ENCODE measurements at regions not wholly inside any gene's neighbourhood (a gene's known extent, or its start where the extent isn't known, plus 50 kb on each side); places are given as distances from the start of the nearest gene placed in this dataset.
A peak's percentile ranks its signal among the peaks of the same experiment; 100 is the strongest.
"Not testable (repeated sequence)": the region's sequence is repeated elsewhere in the genome, so short reads cannot be mapped to it uniquely, and the experiment has no call there.

- no peak for DNase-seq
These were observed 60.6 kb upstream of the EMB start for GRCh38 chr5:50501491-50502228.

DNA sequence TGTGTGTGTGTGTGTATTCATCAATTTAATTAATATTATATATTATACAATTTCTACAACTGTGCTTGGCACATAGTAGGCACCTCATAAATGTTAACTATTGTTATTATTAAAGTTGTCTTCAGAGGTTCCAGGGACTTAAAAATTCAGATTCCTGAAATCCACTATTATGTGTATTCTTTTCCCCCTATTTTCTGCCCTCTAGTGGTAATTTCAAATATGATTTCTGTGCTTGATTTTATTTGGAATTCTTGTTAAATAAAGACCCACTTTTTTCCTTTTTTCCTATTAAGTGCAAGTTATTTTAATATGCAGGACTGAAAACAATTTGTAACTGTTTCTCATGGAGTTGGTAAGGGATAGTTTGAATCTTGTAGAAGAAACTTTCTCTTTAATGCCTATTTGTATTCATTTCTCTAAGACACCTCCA, 72.0 kb upstream of the EMB start:
- peak; percentile 2 for DNase-seq

DNA sequence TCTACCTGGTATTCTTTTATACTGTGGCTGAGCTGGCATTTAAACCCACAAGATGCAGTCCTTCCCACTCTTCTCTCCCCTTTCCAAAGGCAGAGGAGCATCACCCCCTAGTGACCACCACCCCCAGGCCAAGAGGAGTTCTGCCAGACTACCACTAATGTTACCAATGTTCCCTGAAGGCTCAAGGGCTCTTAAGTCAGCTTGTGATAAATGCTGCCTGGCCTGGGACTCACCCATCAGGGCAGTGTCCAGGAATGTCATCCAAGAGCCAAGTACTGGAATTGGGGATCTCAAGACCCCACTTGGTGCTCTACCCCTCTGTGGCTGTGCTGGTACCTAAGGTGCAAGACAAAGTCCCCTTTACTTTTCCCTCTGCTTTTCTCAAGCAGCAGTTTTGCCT, 80.0 kb upstream of the EMB start:
- DNase-seq, result not testable (repeated sequence)

GRCh38 chr5:50527514-50528060, 86.5 kb upstream of the EMB start:
- not testable (repeated sequence) for DNase-seq

- DNase-seq, result no peak
These were observed 94.3 kb upstream of the EMB start for GRCh38 chr5:50535393-50535792.

GRCh38 chr5:50537534-50537933, 96.4 kb upstream of the EMB start:
- not testable (repeated sequence) for DNase-seq

DNA sequence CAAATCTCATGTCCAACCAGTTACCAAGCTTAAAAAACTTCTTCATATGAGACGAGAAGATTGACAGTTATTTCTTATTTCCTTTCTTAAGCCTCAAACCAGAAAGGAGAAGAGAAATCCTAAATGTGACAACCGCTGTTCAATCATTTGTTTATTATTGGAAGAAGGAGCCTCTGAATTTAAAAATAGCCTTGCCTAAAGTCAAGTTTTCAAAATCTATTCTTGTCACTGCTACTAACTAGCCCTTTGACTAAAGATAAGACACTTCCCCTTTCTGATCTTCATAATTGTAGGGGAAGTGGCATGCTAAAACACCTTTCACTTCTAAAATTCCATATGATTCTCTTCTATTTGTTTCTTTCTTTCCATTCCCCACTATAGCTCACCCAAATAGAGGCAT, 106.2 kb upstream of the EMB start:
- no peak for DNase-seq

DNA sequence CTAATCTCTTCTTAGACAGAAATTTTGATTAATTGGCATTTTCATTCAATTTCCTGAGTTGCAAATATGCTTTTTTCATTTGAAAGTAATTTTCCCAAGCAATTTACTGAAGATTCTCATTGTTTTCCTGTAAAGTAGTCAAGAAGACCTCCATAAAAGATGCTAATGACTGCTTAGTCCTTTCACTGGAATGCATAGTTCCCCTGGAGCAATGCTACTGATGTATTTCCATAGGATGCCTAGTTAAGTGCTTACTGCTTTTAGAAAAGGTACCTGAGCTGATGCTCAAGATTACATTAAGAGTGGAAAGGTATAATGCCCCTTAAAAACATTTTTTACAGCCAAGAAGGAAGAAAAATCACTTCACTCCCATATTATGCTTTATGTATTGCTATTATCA, 109.2 kb upstream of the EMB start:
- no peak for DNase-seq

- DNase-seq, result no peak
These were observed 109.9 kb upstream of the EMB start for GRCh38 chr5:50550993-50551392.

DNA sequence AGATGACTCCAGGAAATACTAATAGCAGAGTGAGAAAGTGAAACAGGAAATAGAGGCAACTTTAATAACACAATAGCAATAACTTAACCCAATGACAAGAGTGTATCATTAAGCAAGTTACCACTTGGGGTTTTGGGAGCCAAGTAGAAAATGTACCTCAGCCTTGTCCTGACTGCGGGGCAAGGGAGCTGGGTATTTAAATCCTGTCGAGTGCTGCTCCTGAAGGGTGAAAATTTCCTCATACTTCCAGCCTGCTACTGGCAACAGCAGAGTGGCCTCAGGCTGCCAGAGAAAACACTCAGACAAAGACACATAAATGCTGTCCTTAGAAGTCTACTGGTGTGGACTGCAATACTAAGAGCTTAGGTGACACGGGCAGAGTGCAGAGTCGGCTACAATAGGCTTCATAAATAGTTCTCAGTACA, 112.5 kb upstream of the EMB start:
- DNase-seq, result no peak

DNA sequence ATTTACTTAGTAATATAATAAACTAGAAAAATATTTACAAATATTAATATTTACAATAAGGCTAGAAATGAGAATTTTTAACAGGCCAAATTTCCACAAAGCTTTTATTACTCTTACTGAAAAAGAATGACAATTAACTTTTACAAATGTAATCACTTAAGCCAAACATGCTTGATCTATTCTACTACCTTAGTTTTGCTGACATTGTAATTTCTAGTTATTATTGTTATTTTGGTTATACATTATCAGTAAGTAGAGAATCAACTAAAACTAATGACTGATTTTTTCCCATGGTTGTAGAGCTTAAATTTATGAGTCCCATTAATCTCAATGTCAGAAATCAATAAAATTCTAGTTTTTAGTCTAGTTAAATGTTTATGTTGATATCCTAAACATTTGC, 107.8 kb upstream of the PARP8 start:
- not testable (repeated sequence) for DNase-seq

DNA sequence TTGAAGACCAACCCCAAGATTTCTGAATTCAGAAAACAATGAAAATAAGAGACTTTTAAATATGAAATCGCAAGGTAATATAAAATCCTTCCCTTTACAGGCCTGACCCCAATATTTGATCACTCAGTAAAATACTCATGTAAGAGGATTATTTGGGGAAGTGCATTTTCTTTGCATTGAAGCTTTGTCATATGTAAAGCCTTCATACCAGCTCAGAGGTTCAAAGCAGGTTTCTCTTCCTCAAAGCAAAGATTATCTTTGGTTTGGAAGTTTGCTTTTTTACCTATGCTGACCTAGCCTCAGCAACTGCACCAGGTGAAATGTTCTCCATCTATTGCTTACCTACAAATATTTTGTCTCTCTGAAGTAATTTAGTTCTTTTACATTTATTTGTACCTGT, 106.5 kb upstream of the PARP8 start:
- no peak for DNase-seq

DNA sequence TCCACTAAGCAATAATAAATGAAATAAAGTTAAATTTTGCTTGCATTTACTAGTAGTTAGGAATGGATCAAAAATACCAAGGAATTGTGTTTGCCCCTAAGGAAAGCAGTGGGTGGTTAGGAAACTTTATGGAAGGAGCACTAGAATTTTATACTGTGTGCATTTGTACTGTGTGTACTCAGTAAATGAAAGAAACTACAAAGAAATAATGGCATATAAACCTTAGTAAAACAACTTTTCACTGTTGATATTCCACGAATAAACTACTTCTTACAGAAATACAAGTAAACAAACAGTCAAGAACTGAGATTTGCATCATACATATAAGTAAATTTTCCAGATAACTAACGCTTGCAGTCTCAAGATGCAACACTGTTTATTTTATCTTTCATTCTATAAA, 103.7 kb upstream of the PARP8 start:
- no peak for DNase-seq

DNA sequence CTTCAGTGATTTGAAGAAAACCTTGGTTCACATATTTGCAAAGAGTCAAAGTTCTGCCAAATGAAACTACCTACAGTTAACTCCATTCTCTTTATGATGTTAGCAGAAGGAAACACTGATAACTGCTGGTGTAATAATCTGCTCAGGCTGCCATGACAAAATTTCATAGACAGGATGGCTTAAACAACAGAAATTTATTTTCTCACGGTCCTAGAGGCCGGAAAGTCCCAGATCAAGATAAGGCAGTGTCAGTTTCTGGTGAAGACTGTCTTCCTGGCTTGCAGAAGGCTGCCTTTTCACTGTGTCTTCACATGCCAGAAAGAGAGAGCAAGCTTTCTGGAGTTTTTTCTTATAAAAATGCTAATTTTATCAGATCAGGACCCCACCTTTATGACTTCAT, 102.4 kb upstream of the PARP8 start:
- DNase-seq, result no peak

GRCh38 chr5:50564558-50564957, 101.9 kb upstream of the PARP8 start:
- no peak for DNase-seq

DNA sequence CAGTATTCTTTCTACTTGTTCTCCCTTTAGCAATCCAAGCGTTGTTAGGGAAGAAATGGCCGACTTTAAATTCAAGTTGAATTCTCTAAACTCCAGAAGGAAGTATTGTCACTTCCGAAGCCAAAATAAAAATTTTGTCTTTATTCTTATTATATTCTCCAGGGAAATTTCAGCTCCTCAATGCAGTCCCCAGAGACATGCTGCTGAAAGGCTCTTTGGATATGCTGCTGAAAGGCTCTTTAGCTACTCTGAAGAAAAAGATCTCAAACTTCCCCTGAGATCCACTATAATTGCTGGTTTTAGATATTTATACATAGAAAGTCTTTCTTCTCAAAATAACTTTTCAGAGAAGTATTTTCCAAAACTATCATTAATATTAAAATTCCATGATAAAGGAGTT, 92.3 kb upstream of the PARP8 start:
- DNase-seq, result no peak

- no peak for DNase-seq
These were observed 90.7 kb upstream of the PARP8 start for GRCh38 chr5:50575740-50576139.

GRCh38 chr5:50576265-50576664, 90.2 kb upstream of the PARP8 start:
- DNase-seq, result no peak

DNA sequence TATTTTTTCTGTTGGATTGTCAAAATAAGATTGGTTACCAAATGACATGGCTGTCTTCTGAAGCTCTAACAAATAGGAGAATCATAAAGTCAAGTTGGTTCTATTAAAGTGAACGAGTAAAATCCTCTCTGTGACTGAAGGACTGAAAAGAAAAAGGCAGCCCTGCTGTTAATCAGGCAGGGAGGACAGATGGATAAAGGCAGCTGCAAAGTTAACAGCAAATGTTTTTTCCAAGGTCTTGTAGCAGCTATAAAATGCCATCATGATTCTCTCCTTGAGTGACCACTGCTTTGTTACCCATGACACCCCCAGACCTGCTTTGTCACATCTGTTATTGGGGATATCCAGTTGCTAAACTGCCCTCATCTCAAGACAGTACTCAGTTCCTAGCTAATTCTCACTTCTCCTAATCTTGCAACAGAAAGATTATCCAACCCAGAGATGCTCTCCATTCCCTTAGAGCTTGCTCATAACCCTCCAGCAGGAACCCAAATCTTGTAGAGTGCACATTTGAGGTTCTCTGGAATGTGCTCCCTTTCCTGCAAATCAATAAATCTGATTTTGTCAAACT, 89.7 kb upstream of the PARP8 start:
- DNase-seq, result no peak

- DNase-seq, result peak; percentile 60
These were observed 85.9 kb upstream of the PARP8 start for GRCh38 chr5:50580506-50580905.

- not testable (repeated sequence) for DNase-seq
These were observed 84.6 kb upstream of the PARP8 start for GRCh38 chr5:50581845-50582244.

DNA sequence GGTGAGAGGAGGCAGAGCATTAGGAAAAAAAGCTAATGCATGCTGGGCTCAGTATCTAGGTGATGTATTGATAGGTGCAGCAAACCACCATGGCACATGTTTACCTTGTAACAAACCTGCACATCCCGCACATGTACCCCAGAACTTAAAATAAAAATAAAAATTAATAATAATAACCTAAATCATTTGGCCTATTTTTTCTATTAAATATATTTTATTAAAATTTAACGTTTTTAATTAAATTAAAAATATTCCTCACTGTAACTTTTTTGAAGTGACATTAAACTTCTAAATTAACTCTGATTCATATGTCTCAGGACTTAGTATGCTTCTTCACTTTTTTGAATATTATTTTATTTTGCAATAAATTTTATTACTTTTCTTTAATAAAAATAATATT, 83.7 kb upstream of the PARP8 start:
- DNase-seq, result no peak

DNA sequence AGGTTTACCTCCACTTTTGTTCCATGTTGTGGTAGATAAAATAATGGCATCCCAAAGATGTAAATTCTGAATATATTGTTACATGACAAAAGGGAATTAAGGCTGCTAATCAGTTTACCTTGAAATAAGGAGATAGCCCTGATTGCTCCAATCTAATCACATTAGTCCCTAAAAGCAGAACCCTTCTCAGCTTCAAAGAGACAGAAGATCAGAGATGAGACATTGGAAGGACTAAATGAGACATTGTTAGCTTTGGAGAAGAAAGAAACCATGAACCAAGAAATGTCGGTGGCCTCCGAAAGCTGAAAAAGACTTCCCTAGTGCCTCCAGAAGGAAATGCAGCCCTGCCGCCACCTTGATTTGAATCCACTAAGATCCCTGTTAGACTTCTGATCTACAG, 82.8 kb upstream of the PARP8 start:
- no peak for DNase-seq

- DNase-seq, result not testable (repeated sequence)
These were observed 78.0 kb upstream of the PARP8 start for GRCh38 chr5:50588471-50588870.
